Vagina (tissue), 2 donors: ENCODE measurements at regions not wholly inside any gene's neighbourhood (a gene's known extent, or its start where the extent isn't known, plus 50 kb on each side); places are given as distances from the start of the nearest gene placed in this dataset.
"Not testable (repeated sequence)": the region's sequence is repeated elsewhere in the genome, so short reads cannot be mapped to it uniquely, and the experiment has no call there.

ENCODE experiments used
- DNase-seq, 2 donors: peaks; one replicate each; pipeline ENCODE4 v3.0.0-alpha.2; 2017; ENCODE audit errors: extremely low spot score in 2 of 2
- H3K27ac ChIP-seq: fragments of 200-600 bp; sonication (generic); one replicate; pipeline ENCODE4 v1.5.1; 2019
- H3K27me3 ChIP-seq: fragments of 200-600 bp; sonication (generic); one replicate; pipeline ENCODE4 v1.5.1; 2019
- H3K36me3 ChIP-seq, 2 donors: fragments of 200-600 bp; sonication (generic); one replicate each; pipeline ENCODE4 v1.5.1; 2017 to 2019
- H3K4me1 ChIP-seq: fragments of 200-600 bp; sonication (generic); one replicate; pipeline ENCODE4 v1.5.1; 2019
- H3K4me3 ChIP-seq, 2 donors: fragments of 200-600 bp; sonication (generic); 1 replicate in 1 of 2; 2 replicates in 1 of 2; pipeline ENCODE4 v1.5.1; 2016 to 2019
- H3K9me3 ChIP-seq: fragments of 200-600 bp; sonication (generic); one replicate; pipeline ENCODE4 v1.5.1; 2019
- POLR2A ChIP-seq, 2 donors: fragments of 450-650 bp; IDR thresholded peaks; one replicate each; pipeline ENCODE4 v1.6.1; 2017; ENCODE audit warnings: antibody characterized with exemption in 2 of 2, mild to moderate bottlenecking in 2 of 2, moderate library complexity in 2 of 2
- POLR2AphosphoS5 ChIP-seq, 2 donors: sonication (generic); formaldehyde crosslinking; IDR thresholded peaks; one replicate each; pipeline ENCODE4 v1.9.0; 2017; ENCODE audit warnings: antibody characterized with exemption in 2 of 2, mild to moderate bottlenecking in 2 of 2, low read depth in 1 of 2; ENCODE audit not compliant: insufficient read depth in 1 of 2
- intact Hi-C: fragments of 100-400 bp; cut with DNase I; formaldehyde crosslinking; loops from one replicate; pipeline ENCODE4 v1.15.1; 2023
- TF ChIP-seq, protein P1 (sequence below), 3 experiments: fragments of 450-650 bp in 2 of 3; fragments of 200-600 bp in 1 of 3; sonication (generic) in 1 of 3; IDR thresholded peaks; one replicate each; pipeline ENCODE4 v1.5.1; 2017 to 2019; ENCODE audit warnings: antibody characterized with exemption in 3 of 3, mild to moderate bottlenecking in 2 of 3, moderate library complexity in 2 of 3

DNA sequence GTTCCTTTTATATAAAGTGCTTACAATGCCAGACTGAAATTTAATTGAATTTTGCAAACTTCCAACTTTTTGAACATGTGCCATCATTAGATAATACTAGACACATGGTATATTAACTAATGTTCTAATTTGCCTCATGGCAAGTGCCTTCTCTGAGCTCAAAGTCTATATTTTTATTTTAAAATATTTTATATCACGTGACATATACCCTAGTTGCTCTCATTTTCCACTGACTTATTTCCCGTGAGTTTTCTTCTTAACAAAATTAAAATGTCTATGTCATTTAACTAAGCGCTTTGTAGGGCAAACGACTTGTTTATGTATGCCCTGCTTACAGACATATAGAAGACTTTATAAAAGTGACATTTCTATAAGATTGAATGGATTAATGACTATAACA lies 509.6 kb upstream of the SYT4 start:
- no peaks in the 10 kb centered on the region for H3K4me1 ChIP-seq
- H3K36me3 ChIP-seq = no peaks in the 10 kb centered on the region
- intact Hi-C loops = no loop called here
- no peak overlapping the region for H3K27ac ChIP-seq
- TF ChIP-seq, protein P1, sequence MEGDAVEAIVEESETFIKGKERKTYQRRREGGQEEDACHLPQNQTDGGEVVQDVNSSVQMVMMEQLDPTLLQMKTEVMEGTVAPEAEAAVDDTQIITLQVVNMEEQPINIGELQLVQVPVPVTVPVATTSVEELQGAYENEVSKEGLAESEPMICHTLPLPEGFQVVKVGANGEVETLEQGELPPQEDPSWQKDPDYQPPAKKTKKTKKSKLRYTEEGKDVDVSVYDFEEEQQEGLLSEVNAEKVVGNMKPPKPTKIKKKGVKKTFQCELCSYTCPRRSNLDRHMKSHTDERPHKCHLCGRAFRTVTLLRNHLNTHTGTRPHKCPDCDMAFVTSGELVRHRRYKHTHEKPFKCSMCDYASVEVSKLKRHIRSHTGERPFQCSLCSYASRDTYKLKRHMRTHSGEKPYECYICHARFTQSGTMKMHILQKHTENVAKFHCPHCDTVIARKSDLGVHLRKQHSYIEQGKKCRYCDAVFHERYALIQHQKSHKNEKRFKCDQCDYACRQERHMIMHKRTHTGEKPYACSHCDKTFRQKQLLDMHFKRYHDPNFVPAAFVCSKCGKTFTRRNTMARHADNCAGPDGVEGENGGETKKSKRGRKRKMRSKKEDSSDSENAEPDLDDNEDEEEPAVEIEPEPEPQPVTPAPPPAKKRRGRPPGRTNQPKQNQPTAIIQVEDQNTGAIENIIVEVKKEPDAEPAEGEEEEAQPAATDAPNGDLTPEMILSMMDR (IDR thresholded peaks at IDR 0.05) = no peak
- no peak for TF ChIP-seq POLR2AphosphoS5 (IDR thresholded peaks at IDR 0.05; ENCODE audit: insufficient read depth in 1 of 2, low read depth in 1 of 2)
- no peak for TF ChIP-seq POLR2A (IDR thresholded peaks at IDR 0.05)
- no peak for DNase-seq
- H3K4me3 ChIP-seq = no peak overlapping the region
- no peaks in the 10 kb centered on the region for H3K27me3 ChIP-seq
- no peaks in the 10 kb centered on the region for H3K9me3 ChIP-seq

DNA sequence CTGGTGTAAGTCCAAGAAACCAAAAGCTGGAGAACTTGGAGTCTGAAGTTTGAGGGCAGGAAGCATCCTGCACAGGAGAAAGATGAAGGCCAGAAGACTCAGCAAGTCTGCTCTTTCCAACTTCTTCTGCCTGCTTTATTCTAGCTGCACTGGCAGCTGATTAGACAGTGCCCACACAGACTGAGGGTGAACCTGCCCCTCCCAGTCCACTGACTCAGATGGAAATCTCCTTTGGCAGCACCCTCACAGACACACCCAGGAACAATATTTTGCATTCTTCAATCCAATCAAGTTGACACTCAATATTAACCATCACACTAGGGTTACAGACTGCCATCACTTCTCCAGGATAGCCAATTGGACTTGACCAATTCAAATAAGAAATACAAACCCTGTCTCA lies 510.4 kb upstream of the SYT4 start:
- H3K27ac ChIP-seq, intact Hi-C loops, H3K4me3 ChIP-seq, H3K9me3 ChIP-seq, H3K27me3 ChIP-seq, H3K36me3 ChIP-seq, DNase-seq, H3K4me1 ChIP-seq: not testable (repeated sequence)

DNA sequence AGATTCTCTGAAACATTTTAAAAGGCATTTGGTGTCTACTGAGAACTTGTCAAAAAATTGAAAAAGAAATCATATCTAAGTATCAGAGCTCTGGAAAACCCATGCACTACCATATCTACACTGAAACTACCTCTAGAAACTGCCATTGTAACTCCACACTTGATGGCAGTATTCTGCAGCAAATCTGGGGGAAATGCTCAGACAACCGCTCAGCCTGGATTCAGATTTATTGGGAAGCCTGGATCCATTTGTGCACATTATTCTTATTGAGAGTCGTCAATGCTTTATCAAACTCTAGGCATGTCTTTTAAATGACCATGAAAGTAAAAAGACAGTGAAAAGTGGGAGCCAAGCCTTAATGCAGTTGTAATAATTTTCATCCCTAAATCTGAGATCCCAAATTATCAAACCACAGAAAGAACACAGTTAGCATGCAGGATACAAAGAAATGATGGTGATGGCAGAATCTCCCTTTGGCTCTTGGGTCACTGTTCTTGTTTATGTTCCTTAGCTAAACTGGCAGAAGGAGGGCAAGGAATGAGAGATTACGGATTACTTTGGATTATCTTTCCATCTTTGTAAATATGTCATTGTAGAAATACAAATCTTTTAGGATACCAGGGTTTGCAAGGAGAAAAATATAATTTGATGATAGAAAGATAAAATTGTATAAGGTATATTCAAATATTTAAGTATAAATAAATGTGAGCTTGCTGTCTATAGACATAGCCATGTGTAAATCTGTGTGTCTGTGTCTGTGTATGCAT lies 512.1 kb upstream of the SYT4 start:
- no peak overlapping the region for H3K4me3 ChIP-seq
- H3K27ac ChIP-seq = no peak overlapping the region
- TF ChIP-seq, protein P1 (IDR thresholded peaks at IDR 0.05) = peak in 1 of 3 experiments; percentile 23
- TF ChIP-seq POLR2A (IDR thresholded peaks at IDR 0.05) = no peak
- no peaks in the 10 kb centered on the region for H3K4me1 ChIP-seq
- DNase-seq = no peak
- no peaks in the 10 kb centered on the region for H3K36me3 ChIP-seq
- no peaks in the 10 kb centered on the region for H3K9me3 ChIP-seq
- H3K27me3 ChIP-seq = no peaks in the 10 kb centered on the region
- intact Hi-C loops = no loop called here

GRCh38 chr18:43793910-43794309 lies 516.6 kb upstream of the SYT4 start:
- Histone ChIP-seq H3K27ac (no peak overlapping the region), H3K4me3 (no peak overlapping the region)
- intact Hi-C loops = no loop called here

GRCh38 chr18:43794363-43794762 lies 517.1 kb upstream of the SYT4 start:
- DNase-seq = no peak
- Histone ChIP-seq H3K27me3 (no peaks in the 10 kb centered on the region), H3K27ac (no peak overlapping the region), H3K9me3 (no peaks in the 10 kb centered on the region), H3K36me3 (no peaks in the 10 kb centered on the region), H3K4me3 (no peak overlapping the region), H3K4me1 (no peaks in the 10 kb centered on the region)
- TF ChIP-seq, protein P1 (IDR thresholded peaks at IDR 0.05) = no peak
- TF ChIP-seq POLR2A (IDR thresholded peaks at IDR 0.05) (no peak), POLR2AphosphoS5 (IDR thresholded peaks at IDR 0.05; ENCODE audit: insufficient read depth in 1 of 2, low read depth in 1 of 2) (no peak)
- intact Hi-C loops = no loop called here

More at GRCh38 chr18:43793910-43794309, 516.6 kb upstream of the SYT4 start:
- no peaks in the 10 kb centered on the region for H3K36me3 ChIP-seq
- TF ChIP-seq POLR2A (IDR thresholded peaks at IDR 0.05) = no peak
- H3K4me1 ChIP-seq = no peaks in the 10 kb centered on the region
- no peak for DNase-seq
- no peaks in the 10 kb centered on the region for H3K27me3 ChIP-seq
- H3K9me3 ChIP-seq = no peaks in the 10 kb centered on the region

- no peak for DNase-seq
- intact Hi-C loops = no loop called here
- H3K36me3 ChIP-seq = no peaks in the 10 kb centered on the region
- no peaks in the 10 kb centered on the region for H3K27me3 ChIP-seq
- no peak overlapping the region for H3K27ac ChIP-seq
- TF ChIP-seq POLR2AphosphoS5 (IDR thresholded peaks at IDR 0.05; ENCODE audit: insufficient read depth in 1 of 2, low read depth in 1 of 2) (no peak), POLR2A (IDR thresholded peaks at IDR 0.05) (no peak)
- TF ChIP-seq, protein P1 (IDR thresholded peaks at IDR 0.05) = no peak
- H3K4me1 ChIP-seq = no peaks in the 10 kb centered on the region
- no peaks in the 10 kb centered on the region for H3K9me3 ChIP-seq
- no peak overlapping the region for H3K4me3 ChIP-seq
Observed at GRCh38 chr18:43797347-43797746, 520.1 kb upstream of the SYT4 start.
